ENCODE measurements at regions not wholly inside any gene's neighbourhood (a gene's known extent, or its start where the extent isn't known, plus 50 kb on each side); places are given as distances from the start of the nearest gene placed in this dataset.

GRCh38 chr2:52857722-52858121 is 909.9 kb upstream of the CHAC2 start:
- Histone ChIP-seq H3K4me1 (ENCODE audit: insufficient read depth, low read length) (no peaks in the 10 kb centered on the region), H3K27ac (ENCODE audit: low read length) (no peak overlapping the region), H3K9me3 (ENCODE audit: insufficient read depth, low read depth, low read length) (no peaks in the 10 kb centered on the region), H3K27me3 (ENCODE audit: insufficient read depth, low read length) (no peaks in the 10 kb centered on the region), H3K9ac (ENCODE audit: low read depth, low read length) (no peak overlapping the region), H3K36me3 (ENCODE audit: insufficient read depth, low read depth, low read length) (no peaks in the 10 kb centered on the region), H3K4me3 (ENCODE audit: low read length) (no peak overlapping the region)

DNA sequence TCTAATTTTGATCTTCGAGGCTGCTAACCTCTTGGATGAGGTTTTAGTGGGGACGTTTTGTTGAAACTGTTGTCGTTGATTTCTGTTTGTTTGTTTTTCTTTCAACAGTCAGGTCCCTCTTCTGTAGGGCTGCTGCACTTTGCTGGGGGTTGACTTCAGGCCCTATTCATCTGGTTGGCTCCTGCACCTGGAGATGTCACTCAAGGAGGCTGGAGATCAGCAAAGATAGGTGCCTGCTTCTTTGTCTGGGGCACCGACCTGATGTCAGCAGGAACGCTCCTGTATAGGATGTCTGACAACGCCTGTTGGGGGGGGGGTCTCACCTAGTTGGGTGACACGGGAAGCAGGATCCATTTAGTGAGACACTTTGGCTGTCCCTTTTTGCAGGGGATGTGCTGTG is 915.6 kb upstream of the CHAC2 start:
- Histone ChIP-seq H3K9ac (ENCODE audit: low read depth, low read length) (no peak overlapping the region), H3K36me3 (ENCODE audit: insufficient read depth, low read depth, low read length) (no peaks in the 10 kb centered on the region), H3K27ac (ENCODE audit: low read length) (no peak overlapping the region), H3K4me3 (ENCODE audit: low read length) (no peak overlapping the region), H3K4me1 (ENCODE audit: insufficient read depth, low read length) (no peaks in the 10 kb centered on the region), H3K27me3 (ENCODE audit: insufficient read depth, low read length) (no peaks in the 10 kb centered on the region), H3K9me3 (ENCODE audit: insufficient read depth, low read depth, low read length) (no peaks in the 10 kb centered on the region; the same call in none of the 2 replicates)

DNA sequence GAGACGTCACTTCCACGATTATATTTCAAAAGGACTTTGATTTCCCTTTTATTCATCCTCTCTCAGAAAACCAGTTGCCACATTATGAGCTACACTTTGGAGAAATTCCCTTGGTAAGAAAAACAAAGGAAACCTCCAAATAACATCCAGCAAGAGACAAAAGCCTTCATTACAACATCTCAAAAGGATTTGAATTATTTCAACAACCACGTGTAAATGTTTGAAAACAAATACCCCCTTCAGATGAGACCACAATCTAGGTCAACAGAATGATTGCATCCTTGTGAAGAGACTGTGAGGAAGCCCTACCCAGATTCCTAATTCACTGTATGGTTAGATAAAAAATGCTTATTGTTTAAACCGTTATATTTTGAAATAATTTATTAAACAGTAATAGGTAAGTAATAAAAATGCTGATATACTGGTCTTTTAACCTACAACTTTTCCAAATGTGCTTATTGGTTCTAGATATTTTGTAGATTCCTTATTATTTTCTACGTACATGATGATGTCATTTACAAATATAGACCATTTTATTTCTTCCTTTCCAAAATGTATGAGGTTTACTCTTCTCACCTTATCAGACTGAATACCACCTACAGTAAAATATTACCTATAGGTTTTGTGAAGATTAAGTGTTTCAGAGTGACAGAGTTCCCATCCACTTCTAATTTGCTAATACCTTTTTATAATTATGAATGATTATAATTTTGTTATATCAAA is 922.7 kb upstream of the CHAC2 start:
- no peaks in the 10 kb centered on the region; the same call in 1 of the 2 replicates for H3K4me1 ChIP-seq (ENCODE audit: insufficient read depth, low read length)
- no peak overlapping the region for H3K9ac ChIP-seq (ENCODE audit: low read depth, low read length)
- H3K36me3 ChIP-seq (ENCODE audit: insufficient read depth, low read depth, low read length), result no peaks in the 10 kb centered on the region
- no peak overlapping the region for H3K4me3 ChIP-seq (ENCODE audit: low read length)
- H3K27ac ChIP-seq (ENCODE audit: low read length), result no peak overlapping the region
- no peaks in the 10 kb centered on the region for H3K27me3 ChIP-seq (ENCODE audit: insufficient read depth, low read length)
- H3K9me3 ChIP-seq (ENCODE audit: insufficient read depth, low read depth, low read length), result no peaks in the 10 kb centered on the region

GRCh38 chr2:52835909-52836308 is 931.7 kb upstream of the CHAC2 start:
- H3K4me3 ChIP-seq (ENCODE audit: low read length), result no peak overlapping the region
- H3K9ac ChIP-seq (ENCODE audit: low read depth, low read length), result no peak overlapping the region
- H3K36me3 ChIP-seq (ENCODE audit: insufficient read depth, low read depth, low read length), result no peaks in the 10 kb centered on the region
- no peak overlapping the region for H3K27ac ChIP-seq (ENCODE audit: low read length)
- no peaks in the 10 kb centered on the region; the same call in 1 of the 2 replicates for H3K9me3 ChIP-seq (ENCODE audit: insufficient read depth, low read depth, low read length)
- H3K4me1 ChIP-seq (ENCODE audit: insufficient read depth, low read length), result no peaks in the 10 kb centered on the region
- no peaks in the 10 kb centered on the region for H3K27me3 ChIP-seq (ENCODE audit: insufficient read depth, low read length)

GRCh38 chr2:52831216-52831615 is 936.4 kb upstream of the CHAC2 start:
- no peak overlapping the region for H3K4me3 ChIP-seq (ENCODE audit: low read length)
- H3K9me3 ChIP-seq (ENCODE audit: insufficient read depth, low read depth, low read length), result no peaks in the 10 kb centered on the region; the same call in 1 of the 2 replicates
- H3K36me3 ChIP-seq (ENCODE audit: insufficient read depth, low read depth, low read length), result no peaks in the 10 kb centered on the region
- H3K9ac ChIP-seq (ENCODE audit: low read depth, low read length), result no peak overlapping the region
- H3K27ac ChIP-seq (ENCODE audit: low read length), result no peak overlapping the region
- no peaks in the 10 kb centered on the region for H3K27me3 ChIP-seq (ENCODE audit: insufficient read depth, low read length)
- no peaks in the 10 kb centered on the region for H3K4me1 ChIP-seq (ENCODE audit: insufficient read depth, low read length)

- Histone ChIP-seq H3K9ac (ENCODE audit: low read depth, low read length) (no peak overlapping the region), H3K4me1 (ENCODE audit: insufficient read depth, low read length) (no peaks in the 10 kb centered on the region), H3K4me3 (ENCODE audit: low read length) (no peak overlapping the region), H3K9me3 (ENCODE audit: insufficient read depth, low read depth, low read length) (no peaks in the 10 kb centered on the region), H3K36me3 (ENCODE audit: insufficient read depth, low read depth, low read length) (no peaks in the 10 kb centered on the region), H3K27me3 (ENCODE audit: insufficient read depth, low read length) (no peaks in the 10 kb centered on the region), H3K27ac (ENCODE audit: low read length) (no peak overlapping the region)
Measured at GRCh38 chr2:52828112-52828511, 939.5 kb upstream of the CHAC2 start.

GRCh38 chr2:52821631-52822030 is 946.0 kb upstream of the CHAC2 start:
- Histone ChIP-seq H3K4me3 (ENCODE audit: low read length) (no peak overlapping the region), H3K36me3 (ENCODE audit: insufficient read depth, low read depth, low read length) (no peaks in the 10 kb centered on the region), H3K27me3 (ENCODE audit: insufficient read depth, low read length) (no peaks in the 10 kb centered on the region), H3K9me3 (ENCODE audit: insufficient read depth, low read depth, low read length) (no peaks in the 10 kb centered on the region), H3K9ac (ENCODE audit: low read depth, low read length) (no peak overlapping the region), H3K27ac (ENCODE audit: low read length) (no peak overlapping the region), H3K4me1 (ENCODE audit: insufficient read depth, low read length) (no peaks in the 10 kb centered on the region)

GRCh38 chr2:52818958-52819357 is 948.6 kb upstream of the CHAC2 start:
- Histone ChIP-seq H3K36me3 (ENCODE audit: insufficient read depth, low read depth, low read length) (no peaks in the 10 kb centered on the region), H3K27ac (ENCODE audit: low read length) (no peak overlapping the region), H3K9ac (ENCODE audit: low read depth, low read length) (no peak overlapping the region), H3K4me1 (ENCODE audit: insufficient read depth, low read length) (no peaks in the 10 kb centered on the region), H3K9me3 (ENCODE audit: insufficient read depth, low read depth, low read length) (no peaks in the 10 kb centered on the region; the same call in 1 of the 2 replicates), H3K4me3 (ENCODE audit: low read length) (no peak overlapping the region), H3K27me3 (ENCODE audit: insufficient read depth, low read length) (no peaks in the 10 kb centered on the region)

- H3K4me1 ChIP-seq (ENCODE audit: insufficient read depth, low read length), result no peaks in the 10 kb centered on the region
- no peaks in the 10 kb centered on the region; the same call in 1 of the 2 replicates for H3K9me3 ChIP-seq (ENCODE audit: insufficient read depth, low read depth, low read length)
- no peak overlapping the region for H3K9ac ChIP-seq (ENCODE audit: low read depth, low read length)
- no peak overlapping the region for H3K4me3 ChIP-seq (ENCODE audit: low read length)
- H3K27ac ChIP-seq (ENCODE audit: low read length), result no peak overlapping the region
- no peaks in the 10 kb centered on the region for H3K27me3 ChIP-seq (ENCODE audit: insufficient read depth, low read length)
- H3K36me3 ChIP-seq (ENCODE audit: insufficient read depth, low read depth, low read length), result no peaks in the 10 kb centered on the region
Measured at GRCh38 chr2:52810460-52810859, 957.1 kb upstream of the CHAC2 start.

- Histone ChIP-seq H3K36me3 (ENCODE audit: insufficient read depth, low read depth, low read length) (no peaks in the 10 kb centered on the region), H3K4me1 (ENCODE audit: insufficient read depth, low read length) (no peaks in the 10 kb centered on the region), H3K9ac (ENCODE audit: low read depth, low read length) (no peak overlapping the region), H3K9me3 (ENCODE audit: insufficient read depth, low read depth, low read length) (no peaks in the 10 kb centered on the region), H3K27ac (ENCODE audit: low read length) (no peak overlapping the region), H3K4me3 (ENCODE audit: low read length) (no peak overlapping the region), H3K27me3 (ENCODE audit: insufficient read depth, low read length) (no peaks in the 10 kb centered on the region)
Measured at GRCh38 chr2:52805901-52806410, 961.6 kb upstream of the CHAC2 start.

DNA sequence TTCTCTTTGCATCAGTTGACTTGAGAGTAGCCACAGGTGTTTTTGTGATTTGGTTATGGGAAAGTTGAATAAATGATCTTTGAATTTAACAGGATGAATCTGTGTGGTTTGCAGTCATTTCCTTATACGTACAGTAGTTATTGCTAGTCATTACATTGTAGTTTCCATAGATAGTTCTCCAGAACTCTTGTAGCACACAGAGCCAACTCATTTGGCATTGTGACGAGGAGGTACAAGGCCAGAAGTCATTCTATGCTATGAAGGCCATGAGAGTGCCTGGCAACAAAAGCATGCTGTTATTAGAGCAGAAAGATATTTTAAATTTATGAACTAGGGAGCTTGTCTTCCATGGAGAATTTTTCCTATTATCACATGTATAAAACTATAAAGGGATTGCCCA is 973.0 kb upstream of the CHAC2 start:
- no peak overlapping the region for H3K9ac ChIP-seq (ENCODE audit: low read depth, low read length)
- H3K4me1 ChIP-seq (ENCODE audit: insufficient read depth, low read length), result no peaks in the 10 kb centered on the region
- H3K4me3 ChIP-seq (ENCODE audit: low read length), result no peak overlapping the region
- H3K9me3 ChIP-seq (ENCODE audit: insufficient read depth, low read depth, low read length), result no peaks in the 10 kb centered on the region
- no peaks in the 10 kb centered on the region for H3K27me3 ChIP-seq (ENCODE audit: insufficient read depth, low read length)
- H3K27ac ChIP-seq (ENCODE audit: low read length), result no peak overlapping the region
- no peaks in the 10 kb centered on the region for H3K36me3 ChIP-seq (ENCODE audit: insufficient read depth, low read depth, low read length)

DNA sequence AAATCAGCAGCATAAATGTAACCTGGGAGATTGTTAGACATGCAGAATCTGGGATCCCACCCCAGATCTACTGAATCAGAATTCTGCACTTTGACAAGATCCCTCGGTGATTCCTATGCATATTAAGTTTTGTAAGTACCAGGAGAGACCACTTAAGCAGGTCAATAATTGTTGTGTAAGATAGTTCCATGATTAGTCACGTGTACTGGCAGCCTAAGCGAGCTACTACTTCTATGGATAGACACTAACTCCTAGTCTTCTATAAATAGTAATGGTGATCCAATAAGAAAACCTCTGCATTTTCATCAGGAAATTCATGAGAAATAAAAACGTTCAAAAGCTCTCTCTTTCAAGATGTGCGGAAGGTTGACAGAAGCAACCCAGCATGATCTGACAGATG is 988.2 kb upstream of the CHAC2 start:
- no peaks in the 10 kb centered on the region for H3K9me3 ChIP-seq (ENCODE audit: insufficient read depth, low read depth, low read length)
- no peak overlapping the region for H3K9ac ChIP-seq (ENCODE audit: low read depth, low read length)
- no peaks in the 10 kb centered on the region for H3K4me1 ChIP-seq (ENCODE audit: insufficient read depth, low read length)
- no peak overlapping the region for H3K4me3 ChIP-seq (ENCODE audit: low read length)
- no peak overlapping the region for H3K27ac ChIP-seq (ENCODE audit: low read length)
- H3K27me3 ChIP-seq (ENCODE audit: insufficient read depth, low read length), result no peaks in the 10 kb centered on the region
- no peaks in the 10 kb centered on the region for H3K36me3 ChIP-seq (ENCODE audit: insufficient read depth, low read depth, low read length)
